ENCODE measurements at regions not wholly inside any gene's neighbourhood (a gene's known extent, or its start where the extent isn't known, plus 50 kb on each side); places are given as distances from the start of the nearest gene placed in this dataset.

GRCh38 chr13:44818016-44818415, 171.3 kb downstream of the NUFIP1 start:
- no peak overlapping the region for H3K27ac ChIP-seq (ENCODE audit: low read depth, low read length)
- H3K4me1 ChIP-seq (ENCODE audit: control insufficient read depth in 1 of 2, insufficient read depth in 2 of 2, low read length in 2 of 2), result peaks cover 37 to 52% of the 10 kb centered on the region in 2 experiments
- no peak for DNase-seq (ENCODE audit: low read depth, low spot score)
- H3K9me2 ChIP-seq (ENCODE audit: insufficient read depth), result no peaks in the 10 kb centered on the region
- no peaks in the 10 kb centered on the region for H3K9me3 ChIP-seq (ENCODE audit: control insufficient read depth in 1 of 2, insufficient read depth in 1 of 2, low read depth in 1 of 2, low read length in 2 of 2)
- no peak for TF ChIP-seq ATF3 (IDR thresholded peaks at IDR 0.05)
- no peak for TF ChIP-seq JUND (IDR thresholded peaks at IDR 0.05)
- no peak for TF ChIP-seq EZH2 (IDR thresholded peaks at IDR 0.05)
- no peak for TF ChIP-seq ZNF274 (IDR thresholded peaks at IDR 0.05; ENCODE audit: low read depth, low read length)
- no peak for TF ChIP-seq MAX (IDR thresholded peaks at IDR 0.05)
- no peak for TF ChIP-seq POLR2A (IDR thresholded peaks at IDR 0.05; ENCODE audit: borderline replicate concordance, extremely low read depth, insufficient read depth, insufficient read length)
- no peak for TF ChIP-seq YY1 (IDR thresholded peaks at IDR 0.05; ENCODE audit: extremely low read depth, insufficient replicate concordance, low read depth, low read length)
- no peak for TF ChIP-seq ZFX (IDR thresholded peaks at IDR 0.05)
- no peak for TF ChIP-seq CTCF (IDR thresholded peaks at IDR 0.05 in 2 of 3, conservative IDR thresholded peaks at IDR 0.05 in 1 of 3; ENCODE audit: borderline replicate concordance in 1 of 3, insufficient read depth in 1 of 3, low read depth in 2 of 3, low read length in 2 of 3)
- TF ChIP-seq SRF (IDR thresholded peaks at IDR 0.05; ENCODE audit: low read depth), result no peak
- TF ChIP-seq RAD21 (IDR thresholded peaks at IDR 0.05; ENCODE audit: low read depth), result no peak
- TF ChIP-seq EGR1 (IDR thresholded peaks at IDR 0.05; ENCODE audit: low read depth), result no peak
- POLR2A ChIA-PET, result interaction anchor here (1.4 to 5.4 kb wide), 4 partner anchors 24 to 381 kb away, joined by 3 to 43 read pairs (median 8); no protein-coding TSS in a partner anchor
- no peaks in the 10 kb centered on the region for H4K20me1 ChIP-seq (ENCODE audit: insufficient read depth)
- peak overlapping the region; percentile 82 for H2AFZ ChIP-seq (ENCODE audit: low read depth, low read length, poor library complexity, severe bottlenecking)
- no peaks in the 10 kb centered on the region for H3K36me3 ChIP-seq (ENCODE audit: control insufficient read depth in 1 of 2, insufficient read depth in 2 of 2, low read length in 2 of 2)
- H3K4me2 ChIP-seq (ENCODE audit: low read length), result peak overlapping the region; percentile 55
- CTCF ChIA-PET, result interaction anchor here (1.0 to 4.2 kb wide), 11 partner anchors 12 to 346 kb away, joined by 3 to 39 read pairs (median 3); no protein-coding TSS in a partner anchor
- H3K79me2 ChIP-seq (ENCODE audit: insufficient read depth, low read length), result no peaks in the 10 kb centered on the region
- H3K9ac ChIP-seq (ENCODE audit: low read length), result 0 out of 2 replicates have a peak overlapping the region, but pooled peaks have one; percentile 7
- H3K27me3 ChIP-seq (ENCODE audit: insufficient read depth, low read length), result no peaks in the 10 kb centered on the region
- RAD21 ChIA-PET (ENCODE audit: low non-redundant PET in 1 of 2, low total read pairs in 2 of 2, uncharacterized antibody in 2 of 2, unreplicated experiment in 2 of 2), result interaction anchor here (1.0 to 2.9 kb wide), 2 partner anchors 334 kb away, joined by 6 to 9 read pairs; no protein-coding TSS in a partner anchor
- intact Hi-C loops (cut with micrococcal nuclease), result loop anchor here (1.0 to 5.0 kb wide), 2 partner anchors 241 to 335 kb away; partner anchors contain the start of gene TSC22D1
- H3K4me3 ChIP-seq (replicated peaks in 1 of 2; ENCODE audit: low read depth in 1 of 2, low read length in 2 of 2), result no peak overlapping the region
- ATAC-seq, result no peak
- BruUV-seq (replicated peaks), result no TSS peak

All from HCT116 (cell line).